ENCODE measurements at regions not wholly inside any gene's neighbourhood (a gene's known extent, or its start where the extent isn't known, plus 50 kb on each side); places are given as distances from the start of the nearest gene placed in this dataset.

DNA sequence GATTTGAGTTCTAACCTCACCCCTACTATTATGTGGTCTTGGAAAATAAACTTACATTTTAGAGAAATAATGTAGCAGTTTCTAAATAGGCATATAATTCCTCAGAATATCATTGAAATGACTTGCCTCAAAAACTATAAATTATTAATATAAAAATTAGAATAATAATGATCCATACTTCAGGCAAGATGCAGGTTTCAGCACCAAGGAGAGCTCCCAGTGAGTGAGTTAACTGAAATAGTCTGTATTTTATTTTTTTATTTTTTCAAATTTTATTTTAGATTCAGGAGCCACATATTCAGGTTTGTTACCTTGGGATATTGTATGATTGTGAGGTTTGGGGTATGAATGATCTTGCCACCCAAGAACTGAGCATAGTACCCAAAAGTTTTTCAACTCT, 472.2 kb upstream of the DCC start:
- Histone ChIP-seq H4K5ac (ENCODE audit: insufficient read length, low read depth, low read length) (no peak overlapping the region), H3K27ac (ENCODE audit: low read depth, low read length) (no peak overlapping the region), H3K4me1 (replicated peaks in 1 of 4; ENCODE audit: control insufficient read depth in 3 of 4, insufficient read depth in 4 of 4, low read length in 3 of 4) (no peaks in the 10 kb centered on the region), H3K79me1 (ENCODE audit: low read depth, low read length) (no peaks in the 10 kb centered on the region), H3K56ac (replicated peaks; ENCODE audit: insufficient read length, low read depth, low read length) (no peak overlapping the region), H3K36me3 (ENCODE audit: control insufficient read depth in 2 of 4, insufficient read depth in 4 of 4, low read length in 3 of 4) (no peaks in the 10 kb centered on the region), H3K4ac (replicated peaks; ENCODE audit: insufficient read length, low read depth, low read length) (no peak overlapping the region), H3K79me2 (ENCODE audit: control insufficient read depth in 1 of 2, insufficient read depth in 2 of 2, low read length in 2 of 2) (no peaks in the 10 kb centered on the region), H4K91ac (replicated peaks; ENCODE audit: insufficient read length, low read length) (no peak overlapping the region), H2AK5ac (ENCODE audit: low read depth, low read length) (no peak overlapping the region), H3K18ac (ENCODE audit: extremely low read depth, low read length) (no peak overlapping the region), H3K9ac (replicated peaks in 1 of 4; ENCODE audit: extremely low read depth in 1 of 4, low read depth in 3 of 4, low read length in 3 of 4) (no peak overlapping the region), H3K4me2 (ENCODE audit: insufficient read depth in 1 of 2, low read depth in 2 of 2, low read length in 2 of 2) (no peak overlapping the region), H3K27me3 (replicated peaks in 1 of 4; ENCODE audit: control insufficient read depth in 3 of 4, extremely low read depth in 1 of 4, insufficient read depth in 3 of 4, low read length in 3 of 4) (no peaks in the 10 kb centered on the region), H2AFZ (ENCODE audit: low read length) (no peak overlapping the region), H2BK5ac (ENCODE audit: low read depth, low read length) (no peak overlapping the region), H3K23ac (ENCODE audit: insufficient read length) (no peak overlapping the region), H4K8ac (ENCODE audit: extremely low read depth, insufficient read depth, low read length) (no peak overlapping the region), H3K14ac (ENCODE audit: insufficient read length) (no peak overlapping the region), H3K23me2 (ENCODE audit: low read depth, low read length) (no peaks in the 10 kb centered on the region), H3K9me3 (ENCODE audit: insufficient read depth in 2 of 2, low read depth in 1 of 2, low read length in 1 of 2) (peaks cover 12 to 16% of the 10 kb centered on the region in 2 experiments; a peak in 3 of 4 replicates), H2BK12ac (ENCODE audit: low read depth, low read length) (no peak overlapping the region), H2BK15ac (ENCODE audit: low read length) (no peak overlapping the region), H2BK120ac (replicated peaks; ENCODE audit: low read depth, low read length) (no peak overlapping the region), H2BK20ac (ENCODE audit: low read length) (no peak overlapping the region), H3K4me3 (ENCODE audit: extremely low read depth in 1 of 4, insufficient read depth in 2 of 4, low read depth in 3 of 4, low read length in 4 of 4) (no peak overlapping the region), H4K20me1 (replicated peaks in 1 of 2; ENCODE audit: control insufficient read depth in 1 of 2, insufficient read depth in 2 of 2, low read length in 2 of 2) (no peaks in the 10 kb centered on the region)
- FAIRE-seq (no peak), DNase-seq (ENCODE audit: low read depth in 1 of 2, low spot score in 2 of 2) (no peak)
- no peak for TF ChIP-seq TBP (IDR thresholded peaks at IDR 0.05; ENCODE audit: low read depth, low read length)
- no peak for TF ChIP-seq HDAC2 (IDR thresholded peaks at IDR 0.05; ENCODE audit: borderline replicate concordance in 1 of 2, low read depth in 2 of 2, low read length in 2 of 2)
- TF ChIP-seq, protein P1, sequence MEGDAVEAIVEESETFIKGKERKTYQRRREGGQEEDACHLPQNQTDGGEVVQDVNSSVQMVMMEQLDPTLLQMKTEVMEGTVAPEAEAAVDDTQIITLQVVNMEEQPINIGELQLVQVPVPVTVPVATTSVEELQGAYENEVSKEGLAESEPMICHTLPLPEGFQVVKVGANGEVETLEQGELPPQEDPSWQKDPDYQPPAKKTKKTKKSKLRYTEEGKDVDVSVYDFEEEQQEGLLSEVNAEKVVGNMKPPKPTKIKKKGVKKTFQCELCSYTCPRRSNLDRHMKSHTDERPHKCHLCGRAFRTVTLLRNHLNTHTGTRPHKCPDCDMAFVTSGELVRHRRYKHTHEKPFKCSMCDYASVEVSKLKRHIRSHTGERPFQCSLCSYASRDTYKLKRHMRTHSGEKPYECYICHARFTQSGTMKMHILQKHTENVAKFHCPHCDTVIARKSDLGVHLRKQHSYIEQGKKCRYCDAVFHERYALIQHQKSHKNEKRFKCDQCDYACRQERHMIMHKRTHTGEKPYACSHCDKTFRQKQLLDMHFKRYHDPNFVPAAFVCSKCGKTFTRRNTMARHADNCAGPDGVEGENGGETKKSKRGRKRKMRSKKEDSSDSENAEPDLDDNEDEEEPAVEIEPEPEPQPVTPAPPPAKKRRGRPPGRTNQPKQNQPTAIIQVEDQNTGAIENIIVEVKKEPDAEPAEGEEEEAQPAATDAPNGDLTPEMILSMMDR (IDR thresholded peaks at IDR 0.05; ENCODE audit: control extremely low read depth in 1 of 3, insufficient read depth in 1 of 3, low read depth in 1 of 3, low read length in 3 of 3) = no peak
- TF ChIP-seq HDAC6 (IDR thresholded peaks at IDR 0.05; ENCODE audit: low read depth, low read length) = no peak
- TF ChIP-seq BACH1 (IDR thresholded peaks at IDR 0.05; ENCODE audit: low read length) = no peak
- no peak for TF ChIP-seq CHD1 (IDR thresholded peaks at IDR 0.05; ENCODE audit: low read depth, low read length)
- TF ChIP-seq SAP30 (IDR thresholded peaks at IDR 0.05; ENCODE audit: insufficient read depth, insufficient replicate concordance, low read length) = no peak
- no peak for TF ChIP-seq SIN3A (conservative IDR thresholded peaks at IDR 0.05 in 1 of 2, IDR thresholded peaks at IDR 0.05 in 1 of 2; ENCODE audit: low read depth in 1 of 2, low read length in 2 of 2)
- no peak for TF ChIP-seq POLR2A (IDR thresholded peaks at IDR 0.05; ENCODE audit: control extremely low read depth in 1 of 2, low read depth in 2 of 2, low read length in 2 of 2)
- no peak for TF ChIP-seq GABPA (IDR thresholded peaks at IDR 0.05; ENCODE audit: borderline replicate concordance, insufficient read depth, low read length)
- no peak for TF ChIP-seq RBBP5 (IDR thresholded peaks at IDR 0.05; ENCODE audit: borderline replicate concordance, low read depth, low read length)
- no peak for TF ChIP-seq POLR2AphosphoS5 (IDR thresholded peaks at IDR 0.05; ENCODE audit: low read depth, low read length)
- ChIA-PET CTCF (ENCODE audit: partially characterized antibody) (interaction anchor here (0.6 to 1.5 kb wide), 4 partner anchors 38 to 422 kb away, joined by 3 read pairs; no protein-coding TSS in a partner anchor), POLR2A (ENCODE audit: partially characterized antibody) (no interaction called here)
